H9 (cell line): ENCODE measurements at regions not wholly inside any gene's neighbourhood (a gene's known extent, or its start where the extent isn't known, plus 50 kb on each side); places are given as distances from the start of the nearest gene placed in this dataset.

ENCODE experiments used
- DNase-seq: peaks from one replicate; pipeline ENCODE4 v3.0.0-alpha.2; 2017
- H2AFZ ChIP-seq: one replicate; pipeline ENCODE4 v1.6.1; 2013; ENCODE audit warnings: mild to moderate bottlenecking, low read length, control low read depth, moderate library complexity
- H2AK5ac ChIP-seq: 2 replicates; pipeline ENCODE4 v1.6.1; 2013; ENCODE audit warnings: low read length, control low read depth, mixed read lengths; ENCODE audit not compliant: insufficient read length
- H2BK120ac ChIP-seq: one replicate; pipeline ENCODE4 v1.6.1; 2013; ENCODE audit warnings: low read depth, mild to moderate bottlenecking, low read length, control low read depth, inconsistent platforms; ENCODE audit not compliant: poor library complexity, severe bottlenecking
- H2BK12ac ChIP-seq: 2 replicates; pipeline ENCODE4 v1.6.1; 2013; ENCODE audit warnings: low read length, control low read depth, mixed read lengths, low read depth; ENCODE audit not compliant: insufficient read length
- H2BK15ac ChIP-seq: 2 replicates; pipeline ENCODE4 v1.6.1; 2013; ENCODE audit warnings: low read depth, low read length, control low read depth
- H2BK20ac ChIP-seq: one replicate; pipeline ENCODE4 v1.6.1; 2013; ENCODE audit warnings: low read depth, mild to moderate bottlenecking, low read length, control low read depth, inconsistent platforms; ENCODE audit not compliant: poor library complexity, severe bottlenecking
- H2BK5ac ChIP-seq: 2 replicates; pipeline ENCODE4 v1.6.1; 2013; ENCODE audit warnings: low read length, control low read depth, mixed read lengths; ENCODE audit not compliant: insufficient read length
- H3K14ac ChIP-seq: 2 replicates; pipeline ENCODE4 v1.6.1; 2013; ENCODE audit warnings: low read length, control low read depth; ENCODE audit not compliant: insufficient read depth
- H3K18ac ChIP-seq: 2 replicates; pipeline ENCODE4 v1.6.1; 2013; ENCODE audit warnings: low read depth, mild to moderate bottlenecking, mixed read lengths, low read length, control low read depth; ENCODE audit not compliant: insufficient read length
- H3K23ac ChIP-seq: 2 replicates; pipeline ENCODE4 v1.6.1; 2013; ENCODE audit warnings: low read length, control low read depth, mixed read lengths, low read depth; ENCODE audit not compliant: insufficient read length
- H3K23me2 ChIP-seq: 2 replicates; pipeline ENCODE4 v1.6.1; 2013; ENCODE audit warnings: low read depth, mild to moderate bottlenecking, mixed read lengths, low read length, control low read depth; ENCODE audit not compliant: insufficient read length, poor library complexity, severe bottlenecking
- H3K27ac ChIP-seq: 2 replicates; pipeline ENCODE4 v1.5.1; 2013; ENCODE audit warnings: low read length, control low read depth, mixed read lengths, low read depth; ENCODE audit not compliant: insufficient read length
- H3K27me3 ChIP-seq: 2 replicates; pipeline ENCODE4 v1.6.1; 2013; ENCODE audit warnings: low read length, control low read depth, inconsistent platforms; ENCODE audit not compliant: insufficient read depth
- H3K4ac ChIP-seq: 2 replicates; pipeline ENCODE4 v1.6.1; 2013; ENCODE audit warnings: low read depth, mild to moderate bottlenecking, control low read depth, inconsistent platforms, low read length, moderate library complexity
- H3K4me1 ChIP-seq: 2 replicates; pipeline ENCODE4 v1.6.1; 2013; ENCODE audit warnings: low read length, control low read depth, inconsistent platforms; ENCODE audit not compliant: insufficient read depth
- H3K4me2 ChIP-seq: 2 replicates; pipeline ENCODE4 v1.6.1; 2013; ENCODE audit warnings: low read length, control low read depth, mixed read lengths; ENCODE audit not compliant: insufficient read length, insufficient read depth
- H3K56ac ChIP-seq: 2 replicates; pipeline ENCODE4 v1.6.1; 2013; ENCODE audit warnings: low read depth, mild to moderate bottlenecking, mixed read lengths, low read length, control low read depth; ENCODE audit not compliant: insufficient read length
- H3K79me1 ChIP-seq: 2 replicates; pipeline ENCODE4 v1.6.1; 2013; ENCODE audit warnings: low read depth, mild to moderate bottlenecking, moderate library complexity, low read length, control low read depth, inconsistent platforms; ENCODE audit not compliant: insufficient read depth, poor library complexity, severe bottlenecking
- H3K79me2 ChIP-seq: 2 replicates; pipeline ENCODE4 v1.6.1; 2013; ENCODE audit warnings: low read length, control low read depth, inconsistent platforms; ENCODE audit not compliant: insufficient read depth
- H3K9ac ChIP-seq: 2 replicates; pipeline ENCODE4 v1.6.1; 2013; ENCODE audit warnings: low read length, control low read depth, mixed read lengths; ENCODE audit not compliant: insufficient read length; ENCODE audit errors: extremely low read depth
- H3K9me3 ChIP-seq: one replicate; pipeline ENCODE4 v1.6.1; 2013; ENCODE audit warnings: low read depth, low read length, inconsistent platforms; ENCODE audit not compliant: control insufficient read depth
- H3T11ph ChIP-seq: one replicate; pipeline ENCODE4 v1.6.1; 2013; ENCODE audit warnings: mild to moderate bottlenecking, low read length, control low read depth, inconsistent platforms
- H4K20me1 ChIP-seq: one replicate; pipeline ENCODE4 v1.6.1; 2013; ENCODE audit not compliant: control insufficient read depth, insufficient read length, insufficient read depth
- H4K5ac ChIP-seq: 2 replicates; pipeline ENCODE4 v1.6.1; 2013; ENCODE audit warnings: low read depth, mild to moderate bottlenecking, mixed read lengths, low read length, control low read depth; ENCODE audit not compliant: insufficient read length
- H4K8ac ChIP-seq: replicated peaks from 2 replicates; pipeline ENCODE4 v1.6.1; 2013; ENCODE audit warnings: low read length, control low read depth, mixed read lengths, low read depth; ENCODE audit not compliant: insufficient read length
- H4K91ac ChIP-seq: 2 replicates; pipeline ENCODE4 v1.6.1; 2013; ENCODE audit warnings: low read depth, mild to moderate bottlenecking, moderate library complexity, mixed read lengths, low read length, control low read depth; ENCODE audit not compliant: insufficient read length
- H3K27ac Mint-ChIP-seq, 3 experiments: 2 replicates in 2 of 3; 3 replicates in 1 of 3; pipeline ENCODE4 v1.8.0; 2020 to 2021; ENCODE audit warnings: mixed read lengths in 3 of 3, mild to moderate bottlenecking in 1 of 3, moderate library complexity in 1 of 3
- H3K27me3 Mint-ChIP-seq: 2 replicates; pipeline ENCODE4 v1.8.0; 2021; ENCODE audit warnings: low read depth, mild to moderate bottlenecking, moderate library complexity, mixed read lengths
- H3K36me3 Mint-ChIP-seq, 3 experiments: 2 replicates in 2 of 3; 3 replicates in 1 of 3; pipeline ENCODE4 v1.8.0; 2020 to 2021; ENCODE audit warnings: low read depth in 3 of 3, mixed read lengths in 3 of 3; ENCODE audit not compliant: insufficient read depth in 1 of 3
- H3K4me1 Mint-ChIP-seq, 2 experiments: 2 replicates each; pipeline ENCODE4 v1.8.0; 2020; ENCODE audit warnings: mixed read lengths in 2 of 2
- H3K4me3 Mint-ChIP-seq, 2 experiments: 2 replicates in 1 of 2; 3 replicates in 1 of 2; pipeline ENCODE4 v1.8.0; 2020 to 2021; ENCODE audit warnings: mild to moderate bottlenecking in 2 of 2, mixed read lengths in 2 of 2, moderate library complexity in 1 of 2
- H3K9me3 Mint-ChIP-seq, 2 experiments: 2 replicates in 1 of 2; 3 replicates in 1 of 2; pipeline ENCODE4 v1.8.0; 2020; ENCODE audit warnings: mild to moderate bottlenecking in 2 of 2, mixed read lengths in 2 of 2, moderate library complexity in 1 of 2
- CTCF ChIP-seq: fragments of 200-600 bp; sonication (generic); conservative IDR thresholded peaks from 3 replicates; pipeline ENCODE4 v1.8.0; 2021; ENCODE audit warnings: antibody characterized with exemption, mild to moderate bottlenecking
- WGBS: extraction: QIAGEN DNeasy Blood & Tissue Kit; methylation state at CpG from one replicate; pipeline ENCODE4 v1.1.7; 2013; ENCODE audit warnings: missing lambda C conversion rate, low lambda C conversion rate, mixed read lengths; ENCODE audit not compliant: insufficient read length; ENCODE audit errors: extremely low coverage; 5-methylcytosine and 5-hydroxymethylcytosine counted together

GRCh38 chr1:228985661-228986060, 250.4 kb downstream of the RHOU start:
- H3K4me3 Mint-ChIP-seq = no peak overlapping the region
- H3K4me1 Mint-ChIP-seq = peaks cover 30 to 37% of the 10 kb centered on the region in 2 experiments

More at GRCh38 chr1:228985661-228986060, 250.4 kb downstream of the RHOU start:
- no peak overlapping the region for H3K9ac ChIP-seq
- no peak overlapping the region for H3K14ac ChIP-seq
- H3K79me2 ChIP-seq = no peaks in the 10 kb centered on the region
- H4K8ac ChIP-seq = no peak overlapping the region
- no peak overlapping the region for H3K27ac ChIP-seq
- H2AK5ac ChIP-seq = no peak overlapping the region
- no peak overlapping the region for H3K56ac ChIP-seq
- no peak overlapping the region for H3K4me2 ChIP-seq
- no peak overlapping the region for H2BK15ac ChIP-seq
- peaks cover 2% of the 10 kb centered on the region; the same call in 1 of the 2 replicates for H3K27me3 Mint-ChIP-seq
- H3T11ph ChIP-seq = no peak overlapping the region
- no peaks in the 10 kb centered on the region for H3K36me3 Mint-ChIP-seq
- H2BK120ac ChIP-seq = no peak overlapping the region
- no peak overlapping the region for H3K4ac ChIP-seq
- no peak overlapping the region for H4K5ac ChIP-seq
- no peaks in the 10 kb centered on the region for H3K79me1 ChIP-seq
- no peaks in the 10 kb centered on the region for H3K9me3 ChIP-seq
- TF ChIP-seq CTCF = no peak
- H3K27me3 ChIP-seq = no peaks in the 10 kb centered on the region
- H2AFZ ChIP-seq = no peak overlapping the region
- no peak overlapping the region for H4K91ac ChIP-seq
- no peak overlapping the region for H2BK20ac ChIP-seq
- no peak overlapping the region for H3K18ac ChIP-seq
- H3K23ac ChIP-seq = no peak overlapping the region
- peak; percentile 15 for DNase-seq
- no CpG with 5 or more reads among the region's 2 CpGs for WGBS
- peaks cover 3% of the 10 kb centered on the region; the same call in 1 of the 2 replicates for H3K4me1 ChIP-seq
- H2BK12ac ChIP-seq = no peak overlapping the region
- H3K9me3 Mint-ChIP-seq = no peaks in the 10 kb centered on the region; a peak in 1 of 5 replicates
- H3K23me2 ChIP-seq = no peaks in the 10 kb centered on the region
- no peak overlapping the region for H2BK5ac ChIP-seq
- H4K20me1 ChIP-seq = no peaks in the 10 kb centered on the region
- H3K27ac Mint-ChIP-seq = no peak overlapping the region
